ENCODE measurements at regions not wholly inside any gene's neighbourhood (a gene's known extent, or its start where the extent isn't known, plus 50 kb on each side); places are given as distances from the start of the nearest gene placed in this dataset.
A peak's percentile ranks its signal among the peaks of the same experiment; 100 is the strongest.

DNA sequence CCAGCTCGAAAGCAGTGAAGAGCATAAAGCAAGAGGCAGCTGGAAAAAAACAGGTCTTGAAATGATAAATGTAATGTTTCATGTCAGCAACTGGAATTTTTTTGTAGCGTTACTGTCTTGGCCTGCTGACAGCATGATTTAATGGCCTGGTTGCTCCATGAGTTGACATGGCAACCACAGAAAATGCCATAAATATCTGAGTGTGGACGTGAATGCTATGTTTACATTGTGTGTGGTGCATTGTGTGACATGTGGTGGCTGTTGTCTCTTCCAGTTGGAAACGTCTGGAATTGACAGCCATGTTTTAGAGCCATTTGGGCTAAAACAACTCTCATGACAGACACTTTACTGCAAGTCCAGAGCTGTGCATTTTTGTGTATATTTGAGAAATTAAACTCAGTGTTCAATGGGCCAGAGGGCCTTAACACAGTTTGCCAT, 170.0 kb downstream of the FOXA2 start (continued):
- TF ChIP-seq, protein P1, sequence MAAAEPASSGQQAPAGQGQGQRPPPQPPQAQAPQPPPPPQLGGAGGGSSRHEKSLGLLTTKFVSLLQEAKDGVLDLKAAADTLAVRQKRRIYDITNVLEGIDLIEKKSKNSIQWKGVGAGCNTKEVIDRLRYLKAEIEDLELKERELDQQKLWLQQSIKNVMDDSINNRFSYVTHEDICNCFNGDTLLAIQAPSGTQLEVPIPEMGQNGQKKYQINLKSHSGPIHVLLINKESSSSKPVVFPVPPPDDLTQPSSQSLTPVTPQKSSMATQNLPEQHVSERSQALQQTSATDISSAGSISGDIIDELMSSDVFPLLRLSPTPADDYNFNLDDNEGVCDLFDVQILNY (CRISPR knock-in tag; IDR thresholded peaks at IDR 0.05) = no peak
- TF ChIP-seq ZNF76 (CRISPR knock-in tag; IDR thresholded peaks at IDR 0.05; ENCODE audit: borderline replicate concordance) = 0 out of 2 replicates have a peak, but pooled peaks have one; percentile 40
- TF ChIP-seq ZNF311 (CRISPR knock-in tag; IDR thresholded peaks at IDR 0.05) = peak; percentile 67
- TF ChIP-seq MYNN (IDR thresholded peaks at IDR 0.05) = no peak
- no peak for TF ChIP-seq MYNN (CRISPR knock-in tag; IDR thresholded peaks at IDR 0.05)
- no peak for TF ChIP-seq NR3C1 (CRISPR knock-in tag; IDR thresholded peaks at IDR 0.05)
- peak; percentile 82; the same call in 1 of the 2 replicates for TF ChIP-seq RNF2 (IDR thresholded peaks at IDR 0.05)
- no peak for TF ChIP-seq POLR3A (IDR thresholded peaks at IDR 0.05; ENCODE audit: borderline replicate concordance, extremely low read depth, insufficient read depth, insufficient read length)
- no peak for TF ChIP-seq ARID4B (CRISPR knock-in tag; IDR thresholded peaks at IDR 0.05)
- TF ChIP-seq U2AF1 (optimal IDR thresholded peaks at IDR 0.05; ENCODE audit: low read depth, low read length) = no peak
- 0 out of 2 replicates have a peak, but pooled peaks have one; percentile 55 for TF ChIP-seq E2F3 (CRISPR knock-in tag; IDR thresholded peaks at IDR 0.05)
- TF ChIP-seq SIN3B (IDR thresholded peaks at IDR 0.05; ENCODE audit: low read depth) = no peak
- TF ChIP-seq DNMT1 (IDR thresholded peaks at IDR 0.05) = no peak
- TF ChIP-seq, protein P2, sequence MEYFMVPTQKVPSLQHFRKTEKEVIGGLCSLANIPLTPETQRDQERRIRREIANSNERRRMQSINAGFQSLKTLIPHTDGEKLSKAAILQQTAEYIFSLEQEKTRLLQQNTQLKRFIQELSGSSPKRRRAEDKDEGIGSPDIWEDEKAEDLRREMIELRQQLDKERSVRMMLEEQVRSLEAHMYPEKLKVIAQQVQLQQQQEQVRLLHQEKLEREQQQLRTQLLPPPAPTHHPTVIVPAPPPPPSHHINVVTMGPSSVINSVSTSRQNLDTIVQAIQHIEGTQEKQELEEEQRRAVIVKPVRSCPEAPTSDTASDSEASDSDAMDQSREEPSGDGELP (CRISPR knock-in tag; IDR thresholded peaks at IDR 0.05; ENCODE audit: borderline replicate concordance) = no peak
- 0 out of 2 replicates have a peak, but pooled peaks have one; percentile 22 for TF ChIP-seq JUN (IDR thresholded peaks at IDR 0.05; ENCODE audit: borderline replicate concordance, low read depth, low read length)
- TF ChIP-seq JUN (CRISPR knock-in tag; IDR thresholded peaks at IDR 0.05; ENCODE audit: borderline replicate concordance) = no peak
- no peak for TF ChIP-seq RBM25 (IDR thresholded peaks at IDR 0.05; ENCODE audit: low read depth, low read length, severe bottlenecking)
- TF ChIP-seq, protein P3, sequence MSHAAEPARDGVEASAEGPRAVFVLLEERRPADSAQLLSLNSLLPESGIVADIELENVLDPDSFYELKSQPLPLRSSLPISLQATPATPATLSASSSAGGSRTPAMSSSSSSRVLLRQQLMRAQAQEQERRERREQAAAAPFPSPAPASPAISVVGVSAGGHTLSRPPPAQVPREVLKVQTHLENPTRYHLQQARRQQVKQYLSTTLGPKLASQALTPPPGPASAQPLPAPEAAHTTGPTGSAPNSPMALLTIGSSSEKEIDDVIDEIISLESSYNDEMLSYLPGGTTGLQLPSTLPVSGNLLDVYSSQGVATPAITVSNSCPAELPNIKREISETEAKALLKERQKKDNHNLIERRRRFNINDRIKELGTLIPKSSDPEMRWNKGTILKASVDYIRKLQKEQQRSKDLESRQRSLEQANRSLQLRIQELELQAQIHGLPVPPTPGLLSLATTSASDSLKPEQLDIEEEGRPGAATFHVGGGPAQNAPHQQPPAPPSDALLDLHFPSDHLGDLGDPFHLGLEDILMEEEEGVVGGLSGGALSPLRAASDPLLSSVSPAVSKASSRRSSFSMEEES (CRISPR knock-in tag; IDR thresholded peaks at IDR 0.05) = no peak
- TF ChIP-seq SMC3 (conservative IDR thresholded peaks at IDR 0.05; ENCODE audit: insufficient read depth, low read depth, low read length) = no peak
- TF ChIP-seq CTBP1 (IDR thresholded peaks at IDR 0.05; ENCODE audit: borderline replicate concordance) = no peak
- no peak for TF ChIP-seq NELFE (IDR thresholded peaks at IDR 0.05; ENCODE audit: insufficient read depth, insufficient read length)
- no peak for TF ChIP-seq NCOA4 (IDR thresholded peaks at IDR 0.05; ENCODE audit: partially characterized antibody)

Data from K562 (cell line).